ENCODE measurements at regions not wholly inside any gene's neighbourhood (a gene's known extent, or its start where the extent isn't known, plus 50 kb on each side); places are given as distances from the start of the nearest gene placed in this dataset.

GRCh38 chr11:109996060-109996459 lies 97.1 kb upstream of the ZC3H12C start:
- no peaks in the 10 kb centered on the region for H3K4me1 ChIP-seq (ENCODE audit: control insufficient read depth, insufficient read depth, low read length)
- ATAC-seq: no peak
- no TSS peak for BruUV-seq (replicated peaks)
- intact Hi-C loops (cut with micrococcal nuclease; ENCODE audit: unreplicated experiment): no loop called here
- no peak for DNase-seq (ENCODE audit: low read depth, low spot score)
- H3K27me3 ChIP-seq (ENCODE audit: control insufficient read depth, insufficient read depth, low read length): no peaks in the 10 kb centered on the region; the same call in 1 of the 2 replicates
- H3K9me3 ChIP-seq (ENCODE audit: control insufficient read depth, insufficient read depth, low read depth, low read length): no peaks in the 10 kb centered on the region
- CTCF ChIA-PET: no interaction called here
- no peak overlapping the region for H3K27ac ChIP-seq (ENCODE audit: low read length)
- H3K4me3 ChIP-seq (ENCODE audit: low read depth in 2 of 2, low read length in 2 of 2): no peak overlapping the region
- no peak for TF ChIP-seq CTCF (IDR thresholded peaks at IDR 0.05)
- TF ChIP-seq REST (IDR thresholded peaks at IDR 0.05; ENCODE audit: insufficient read depth in 1 of 2, low read depth in 2 of 2, low read length in 1 of 2): no peak
- TF ChIP-seq SIN3A (IDR thresholded peaks at IDR 0.05; ENCODE audit: borderline replicate concordance, insufficient read depth, low read depth, low read length): no peak
- no peak for TF ChIP-seq TCF7L2 (IDR thresholded peaks at IDR 0.05; ENCODE audit: low read depth, low read length)
- no peak for TF ChIP-seq POLR2AphosphoS5 (IDR thresholded peaks at IDR 0.05; ENCODE audit: low read depth, low read length)
- no peaks in the 10 kb centered on the region for H3K36me3 ChIP-seq (ENCODE audit: control insufficient read depth, insufficient read depth, low read length)
- in situ Hi-C loops (cut with HindIII; ENCODE audit: low pct_unique_long_range_greater_than_20kb, low sequenced_read_pairs): no loop called here
- POLR2A ChIA-PET: no interaction called here

GRCh38 chr11:109998921-109999320 lies 94.3 kb upstream of the ZC3H12C start:
- H3K4me1 ChIP-seq (ENCODE audit: control insufficient read depth, insufficient read depth, low read length): no peaks in the 10 kb centered on the region
- in situ Hi-C loops (cut with HindIII; ENCODE audit: low pct_unique_long_range_greater_than_20kb, low sequenced_read_pairs): no loop called here
- H3K36me3 ChIP-seq (ENCODE audit: control insufficient read depth, insufficient read depth, low read length): no peaks in the 10 kb centered on the region
- no peaks in the 10 kb centered on the region; the same call in 1 of the 2 replicates for H3K27me3 ChIP-seq (ENCODE audit: control insufficient read depth, insufficient read depth, low read length)
- DNase-seq (ENCODE audit: low read depth, low spot score): no peak
- BruUV-seq (replicated peaks): no TSS peak
- ChIA-PET POLR2A (no interaction called here), CTCF (no interaction called here)
- no peak for TF ChIP-seq TCF7L2 (IDR thresholded peaks at IDR 0.05; ENCODE audit: low read depth, low read length)
- TF ChIP-seq REST (IDR thresholded peaks at IDR 0.05; ENCODE audit: insufficient read depth in 1 of 2, low read depth in 2 of 2, low read length in 1 of 2): no peak
- no peak for TF ChIP-seq SIN3A (IDR thresholded peaks at IDR 0.05; ENCODE audit: borderline replicate concordance, insufficient read depth, low read depth, low read length)
- TF ChIP-seq POLR2AphosphoS5 (IDR thresholded peaks at IDR 0.05; ENCODE audit: low read depth, low read length): no peak
- no peak for ATAC-seq
- no peaks in the 10 kb centered on the region for H3K9me3 ChIP-seq (ENCODE audit: control insufficient read depth, insufficient read depth, low read depth, low read length)
- H3K4me3 ChIP-seq (ENCODE audit: low read depth in 2 of 2, low read length in 2 of 2): no peak overlapping the region
- H3K27ac ChIP-seq (ENCODE audit: low read length): no peak overlapping the region
- intact Hi-C loops (cut with micrococcal nuclease; ENCODE audit: unreplicated experiment): no loop called here

Measured in Panc1 (cell line).